ENCODE measurements at regions not wholly inside any gene's neighbourhood (a gene's known extent, or its start where the extent isn't known, plus 50 kb on each side); places are given as distances from the start of the nearest gene placed in this dataset.

DNA sequence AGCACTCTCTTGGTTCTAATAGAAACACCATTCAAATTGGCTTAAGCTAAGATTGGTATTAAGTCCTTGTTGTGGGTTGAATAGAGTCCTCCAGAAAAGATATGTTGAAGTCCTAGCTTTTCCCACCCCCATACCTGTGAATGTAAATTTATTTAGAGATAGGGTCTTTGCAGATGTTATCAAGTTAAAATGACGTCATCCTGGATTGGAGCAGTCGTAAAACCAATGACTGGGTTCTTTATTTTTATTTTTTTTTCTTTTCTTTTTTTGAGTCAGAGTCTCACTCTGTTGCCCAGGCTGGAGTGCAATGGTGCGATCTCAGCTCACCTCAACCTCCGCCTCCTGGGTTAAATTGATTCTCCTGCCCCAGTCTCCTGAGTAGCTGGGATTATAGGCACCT is 658.6 kb upstream of the RBFOX1 start:
- no peaks in the 10 kb centered on the region for H3K27me3 ChIP-seq (ENCODE audit: control insufficient read depth in 1 of 2, insufficient read depth in 2 of 2, low read length in 2 of 2)
- H3K36me3 ChIP-seq (replicated peaks in 1 of 2; ENCODE audit: control insufficient read depth in 1 of 2, insufficient read depth in 2 of 2, low read length in 2 of 2) = no peaks in the 10 kb centered on the region
- peaks cover 5% of the 10 kb centered on the region; the same call in 1 of the 2 replicates for H3K9me3 ChIP-seq (ENCODE audit: low read length)
- no peaks in the 10 kb centered on the region for H3K79me2 ChIP-seq (ENCODE audit: insufficient read depth, low read length)
- no peak overlapping the region for H3K4me3 ChIP-seq (replicated peaks in 1 of 3; ENCODE audit: insufficient read depth in 1 of 3, low read depth in 2 of 3, low read length in 3 of 3)
- no peaks in the 10 kb centered on the region for H4K20me1 ChIP-seq (ENCODE audit: insufficient read depth, low read length)
- in situ Hi-C loops (cut with HindIII; ENCODE audit: extremely low pct_ligation_motif_present, low pct_unique_long_range_greater_than_20kb) = no loop called here
- ATAC-seq (no peak), FAIRE-seq (no peak), DNase-seq (ENCODE audit: low spot score) (no peak)
- no peak overlapping the region for H3K27ac ChIP-seq (ENCODE audit: extremely low read length, insufficient read depth, low read length)
- H2AFZ ChIP-seq (ENCODE audit: low read length) = no peak overlapping the region
- intact Hi-C loops (cut with micrococcal nuclease; ENCODE audit: unreplicated experiment) = no loop called here
- no peak overlapping the region for H3K4me2 ChIP-seq (ENCODE audit: low read depth, low read length)
- no TSS peak for BruUV-seq (replicated peaks)
- H3K4me1 ChIP-seq (ENCODE audit: insufficient read depth, low read length) = no peaks in the 10 kb centered on the region
- TF ChIP-seq KDM3A (CRISPR knock-in tag; IDR thresholded peaks at IDR 0.05; ENCODE audit: low read depth) (no peak), ATF7 (IDR thresholded peaks at IDR 0.05) (peak; percentile 99), ATF7 (CRISPR knock-in tag; IDR thresholded peaks at IDR 0.05) (no peak), CREB1 (IDR thresholded peaks at IDR 0.05) (peak; percentile 91), CREB1 (CRISPR knock-in tag; IDR thresholded peaks at IDR 0.05) (no peak), MED8 (CRISPR knock-in tag; IDR thresholded peaks at IDR 0.05; ENCODE audit: insufficient replicate concordance) (no peak), SIN3B (IDR thresholded peaks at IDR 0.05; ENCODE audit: low read length) (no peak)
- WGBS (ENCODE audit: low lambda C conversion rate) = 13% methylated on average over 4 of the region's 4 CpGs
- H3K9ac ChIP-seq (ENCODE audit: insufficient read depth, low read depth, low read length) = no peak overlapping the region
- POLR2A ChIA-PET = no interaction called here
- CTCF ChIA-PET (ENCODE audit: low intra/inter-chr PET ratio, low total read pairs) = no interaction called here

DNA sequence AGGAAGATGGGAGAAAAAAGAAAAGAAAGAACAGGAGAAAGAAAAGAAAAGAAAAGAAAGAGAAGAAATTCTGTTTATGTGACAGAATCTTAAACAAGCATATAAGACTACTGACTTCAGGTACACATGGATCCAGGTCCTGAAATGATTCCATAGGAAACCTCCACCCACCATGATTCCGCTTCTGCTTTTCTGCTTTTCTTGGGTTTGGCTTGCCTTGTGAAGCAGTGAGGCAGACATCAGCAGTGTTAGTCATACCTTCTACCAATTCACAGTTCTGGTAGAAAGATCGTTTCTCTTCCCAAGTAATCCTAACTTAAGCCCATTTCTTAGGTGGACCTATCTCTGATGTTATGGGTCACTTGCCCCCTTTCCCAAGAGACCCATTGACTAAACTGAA is 660.1 kb upstream of the RBFOX1 start:
- intact Hi-C loops (cut with micrococcal nuclease; ENCODE audit: unreplicated experiment) (no loop called here), in situ Hi-C loops (cut with HindIII; ENCODE audit: extremely low pct_ligation_motif_present, low pct_unique_long_range_greater_than_20kb) (no loop called here)
- 27% methylated on average over 2 of the region's 2 CpGs for WGBS (ENCODE audit: low lambda C conversion rate)
- TF ChIP-seq ZNF17 (CRISPR knock-in tag; IDR thresholded peaks at IDR 0.05) (no peak), NR2F1 (CRISPR knock-in tag; IDR thresholded peaks at IDR 0.05) (no peak), MXI1 (IDR thresholded peaks at IDR 0.05; ENCODE audit: borderline replicate concordance, low read depth, low read length) (no peak), NFRKB (IDR thresholded peaks at IDR 0.05) (no peak), ZNF720 (CRISPR knock-in tag; IDR thresholded peaks at IDR 0.05) (no peak), REXO4 (CRISPR knock-in tag; IDR thresholded peaks at IDR 0.05; ENCODE audit: borderline replicate concordance) (no peak), MEIS1 (CRISPR knock-in tag; IDR thresholded peaks at IDR 0.05; ENCODE audit: borderline replicate concordance) (no peak)
- TF ChIP-seq, protein P1, sequence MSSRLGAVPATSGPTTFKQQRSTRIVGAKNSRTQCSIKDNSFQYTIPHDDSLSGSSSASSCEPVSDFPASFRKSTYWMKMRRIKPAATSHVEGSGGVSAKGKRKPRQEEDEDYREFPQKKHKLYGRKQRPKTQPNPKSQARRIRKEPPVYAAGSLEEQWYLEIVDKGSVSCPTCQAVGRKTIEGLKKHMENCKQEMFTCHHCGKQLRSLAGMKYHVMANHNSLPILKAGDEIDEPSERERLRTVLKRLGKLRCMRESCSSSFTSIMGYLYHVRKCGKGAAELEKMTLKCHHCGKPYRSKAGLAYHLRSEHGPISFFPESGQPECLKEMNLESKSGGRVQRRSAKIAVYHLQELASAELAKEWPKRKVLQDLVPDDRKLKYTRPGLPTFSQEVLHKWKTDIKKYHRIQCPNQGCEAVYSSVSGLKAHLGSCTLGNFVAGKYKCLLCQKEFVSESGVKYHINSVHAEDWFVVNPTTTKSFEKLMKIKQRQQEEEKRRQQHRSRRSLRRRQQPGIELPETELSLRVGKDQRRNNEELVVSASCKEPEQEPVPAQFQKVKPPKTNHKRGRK (CRISPR knock-in tag; IDR thresholded peaks at IDR 0.05) = no peak
- TF ChIP-seq, protein P2, sequence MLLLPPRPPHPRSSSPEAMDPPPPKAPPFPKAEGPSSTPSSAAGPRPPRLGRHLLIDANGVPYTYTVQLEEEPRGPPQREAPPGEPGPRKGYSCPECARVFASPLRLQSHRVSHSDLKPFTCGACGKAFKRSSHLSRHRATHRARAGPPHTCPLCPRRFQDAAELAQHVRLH (CRISPR knock-in tag; IDR thresholded peaks at IDR 0.05; ENCODE audit: borderline replicate concordance, low read depth) = no peak
- Histone ChIP-seq H3K9ac (ENCODE audit: insufficient read depth, low read depth, low read length) (no peak overlapping the region), H3K27me3 (ENCODE audit: control insufficient read depth in 1 of 2, insufficient read depth in 2 of 2, low read length in 2 of 2) (no peaks in the 10 kb centered on the region), H3K9me3 (ENCODE audit: low read length) (peaks cover 5% of the 10 kb centered on the region; the same call in 1 of the 2 replicates), H3K4me2 (ENCODE audit: low read depth, low read length) (no peak overlapping the region), H3K4me1 (ENCODE audit: insufficient read depth, low read length) (no peaks in the 10 kb centered on the region), H3K4me3 (replicated peaks in 1 of 3; ENCODE audit: insufficient read depth in 1 of 3, low read depth in 2 of 3, low read length in 3 of 3) (no peak overlapping the region), H3K36me3 (replicated peaks in 1 of 2; ENCODE audit: control insufficient read depth in 1 of 2, insufficient read depth in 2 of 2, low read length in 2 of 2) (no peaks in the 10 kb centered on the region), H3K27ac (ENCODE audit: extremely low read length, insufficient read depth, low read length) (no peak overlapping the region), H2AFZ (ENCODE audit: low read length) (no peak overlapping the region), H3K79me2 (ENCODE audit: insufficient read depth, low read length) (no peaks in the 10 kb centered on the region), H4K20me1 (ENCODE audit: insufficient read depth, low read length) (no peaks in the 10 kb centered on the region)
- POLR2A ChIA-PET = no interaction called here
- BruUV-seq (replicated peaks) = no TSS peak
- DNase-seq (ENCODE audit: low spot score) = no peak
- ATAC-seq = no peak
- FAIRE-seq = no peak
- CTCF ChIA-PET (ENCODE audit: low intra/inter-chr PET ratio, low total read pairs) = no interaction called here

Measured in HepG2 (cell line).